ENCODE measurements at regions not wholly inside any gene's neighbourhood (a gene's known extent, or its start where the extent isn't known, plus 50 kb on each side); places are given as distances from the start of the nearest gene placed in this dataset.

GRCh38 chr2:11969774-11970173 lies 223.3 kb downstream of the LPIN1 start:
- no peaks in the 10 kb centered on the region for H3K4me1 Mint-ChIP-seq (ENCODE audit: low read depth)
- no peak overlapping the region for H3K27ac Mint-ChIP-seq
- intact Hi-C loops (cut with micrococcal nuclease): no loop called here
- peaks cover 22% of the 10 kb centered on the region for H3K9me3 Mint-ChIP-seq
- DNase-seq (ENCODE audit: low spot score): no peak
- peaks cover 4% of the 10 kb centered on the region for H3K27me3 Mint-ChIP-seq (ENCODE audit: low read depth)
- H3K36me3 Mint-ChIP-seq (ENCODE audit: low read depth): no peaks in the 10 kb centered on the region
- H3K4me3 Mint-ChIP-seq (ENCODE audit: low read depth): no peak overlapping the region

- no peaks in the 10 kb centered on the region for H3K36me3 Mint-ChIP-seq (ENCODE audit: low read depth)
These were observed 228.1 kb downstream of the LPIN1 start for GRCh38 chr2:11974573-11974972.

GRCh38 chr2:11975373-11975772 lies 228.9 kb downstream of the LPIN1 start:
- H3K9me3 Mint-ChIP-seq: peaks cover 39% of the 10 kb centered on the region
- no peak overlapping the region for H3K4me3 Mint-ChIP-seq (ENCODE audit: low read depth)
- no peaks in the 10 kb centered on the region for H3K4me1 Mint-ChIP-seq (ENCODE audit: low read depth)
- no peak for DNase-seq (ENCODE audit: low spot score)
- no peaks in the 10 kb centered on the region for H3K27me3 Mint-ChIP-seq (ENCODE audit: low read depth)
- no peaks in the 10 kb centered on the region for H3K36me3 Mint-ChIP-seq (ENCODE audit: low read depth)
- intact Hi-C loops (cut with micrococcal nuclease): no loop called here
- no peak overlapping the region for H3K27ac Mint-ChIP-seq

More at GRCh38 chr2:11974573-11974972, 228.1 kb downstream of the LPIN1 start:
- intact Hi-C loops (cut with micrococcal nuclease): no loop called here
- Mint-ChIP-seq H3K27me3 (ENCODE audit: low read depth) (peaks cover 2% of the 10 kb centered on the region), H3K4me3 (ENCODE audit: low read depth) (no peak overlapping the region), H3K9me3 (peaks cover 39% of the 10 kb centered on the region), H3K27ac (no peak overlapping the region), H3K4me1 (ENCODE audit: low read depth) (no peaks in the 10 kb centered on the region)
- no peak for DNase-seq (ENCODE audit: low spot score)

GRCh38 chr2:11976073-11976472 lies 229.6 kb downstream of the LPIN1 start:
- intact Hi-C loops (cut with micrococcal nuclease): no loop called here
- peaks cover 39% of the 10 kb centered on the region for H3K9me3 Mint-ChIP-seq
- no peaks in the 10 kb centered on the region for H3K36me3 Mint-ChIP-seq (ENCODE audit: low read depth)
- H3K4me1 Mint-ChIP-seq (ENCODE audit: low read depth): no peaks in the 10 kb centered on the region
- no peak for DNase-seq (ENCODE audit: low spot score)
- H3K4me3 Mint-ChIP-seq (ENCODE audit: low read depth): no peak overlapping the region
- H3K27me3 Mint-ChIP-seq (ENCODE audit: low read depth): no peaks in the 10 kb centered on the region
- H3K27ac Mint-ChIP-seq: no peak overlapping the region

GRCh38 chr2:11977766-11978524 lies 231.5 kb downstream of the LPIN1 start:
- no peaks in the 10 kb centered on the region for H3K36me3 Mint-ChIP-seq (ENCODE audit: low read depth)
- H3K9me3 Mint-ChIP-seq: peaks cover 32% of the 10 kb centered on the region
- intact Hi-C loops (cut with micrococcal nuclease): no loop called here

GRCh38 chr2:11980809-11981208 lies 234.4 kb downstream of the LPIN1 start:
- Mint-ChIP-seq H3K36me3 (ENCODE audit: low read depth) (no peaks in the 10 kb centered on the region), H3K27ac (no peak overlapping the region), H3K4me1 (ENCODE audit: low read depth) (no peaks in the 10 kb centered on the region), H3K27me3 (ENCODE audit: low read depth) (no peaks in the 10 kb centered on the region), H3K4me3 (ENCODE audit: low read depth) (no peak overlapping the region), H3K9me3 (peaks cover 7% of the 10 kb centered on the region)
- intact Hi-C loops (cut with micrococcal nuclease): no loop called here
- DNase-seq (ENCODE audit: low spot score): no peak

More at GRCh38 chr2:11977766-11978524, 231.5 kb downstream of the LPIN1 start:
- Mint-ChIP-seq H3K4me1 (ENCODE audit: low read depth) (no peaks in the 10 kb centered on the region), H3K4me3 (ENCODE audit: low read depth) (no peak overlapping the region), H3K27me3 (ENCODE audit: low read depth) (no peaks in the 10 kb centered on the region), H3K27ac (no peak overlapping the region)
- DNase-seq (ENCODE audit: low spot score): no peak

GRCh38 chr2:11983401-11983800 lies 237.0 kb downstream of the LPIN1 start:
- Mint-ChIP-seq H3K9me3 (no peaks in the 10 kb centered on the region), H3K4me1 (ENCODE audit: low read depth) (no peaks in the 10 kb centered on the region), H3K27me3 (ENCODE audit: low read depth) (peaks cover 2% of the 10 kb centered on the region), H3K27ac (no peak overlapping the region), H3K36me3 (ENCODE audit: low read depth) (no peaks in the 10 kb centered on the region), H3K4me3 (ENCODE audit: low read depth) (no peak overlapping the region)
- intact Hi-C loops (cut with micrococcal nuclease): no loop called here
- DNase-seq (ENCODE audit: low spot score): no peak

GRCh38 chr2:11983870-11984269 lies 237.4 kb downstream of the LPIN1 start:
- intact Hi-C loops (cut with micrococcal nuclease): no loop called here

GRCh38 chr2:11984316-11985158 lies 238.1 kb downstream of the LPIN1 start:
- Mint-ChIP-seq H3K9me3 (no peaks in the 10 kb centered on the region), H3K4me1 (ENCODE audit: low read depth) (no peaks in the 10 kb centered on the region)
- no peak for DNase-seq (ENCODE audit: low spot score)

More at GRCh38 chr2:11983870-11984269, 237.4 kb downstream of the LPIN1 start:
- Mint-ChIP-seq H3K9me3 (no peaks in the 10 kb centered on the region), H3K4me3 (ENCODE audit: low read depth) (no peak overlapping the region), H3K27ac (no peak overlapping the region), H3K36me3 (ENCODE audit: low read depth) (no peaks in the 10 kb centered on the region), H3K4me1 (ENCODE audit: low read depth) (no peaks in the 10 kb centered on the region), H3K27me3 (ENCODE audit: low read depth) (peaks cover 2% of the 10 kb centered on the region)
- no peak for DNase-seq (ENCODE audit: low spot score)

GRCh38 chr2:11985817-11986566 lies 239.6 kb downstream of the LPIN1 start:
- H3K9me3 Mint-ChIP-seq: no peaks in the 10 kb centered on the region
- peaks cover 4% of the 10 kb centered on the region for H3K27me3 Mint-ChIP-seq (ENCODE audit: low read depth)
- intact Hi-C loops (cut with micrococcal nuclease): no loop called here

More at GRCh38 chr2:11984316-11985158, 238.1 kb downstream of the LPIN1 start:
- H3K36me3 Mint-ChIP-seq (ENCODE audit: low read depth): no peaks in the 10 kb centered on the region
- no peak overlapping the region for H3K27ac Mint-ChIP-seq
- intact Hi-C loops (cut with micrococcal nuclease): no loop called here
- peaks cover 4% of the 10 kb centered on the region for H3K27me3 Mint-ChIP-seq (ENCODE audit: low read depth)
- no peak overlapping the region for H3K4me3 Mint-ChIP-seq (ENCODE audit: low read depth)

GRCh38 chr2:11987151-11987550 lies 240.7 kb downstream of the LPIN1 start:
- H3K36me3 Mint-ChIP-seq (ENCODE audit: low read depth): no peaks in the 10 kb centered on the region
- H3K9me3 Mint-ChIP-seq: no peaks in the 10 kb centered on the region
- no peak for DNase-seq (ENCODE audit: low spot score)
- peaks cover 4% of the 10 kb centered on the region for H3K27me3 Mint-ChIP-seq (ENCODE audit: low read depth)
- no peak overlapping the region for H3K4me3 Mint-ChIP-seq (ENCODE audit: low read depth)
- H3K4me1 Mint-ChIP-seq (ENCODE audit: low read depth): no peaks in the 10 kb centered on the region
- H3K27ac Mint-ChIP-seq: no peak overlapping the region
- intact Hi-C loops (cut with micrococcal nuclease): no loop called here

More at GRCh38 chr2:11985817-11986566, 239.6 kb downstream of the LPIN1 start:
- no peaks in the 10 kb centered on the region for H3K4me1 Mint-ChIP-seq (ENCODE audit: low read depth)
- no peak for DNase-seq (ENCODE audit: low spot score)
- no peak overlapping the region for H3K4me3 Mint-ChIP-seq (ENCODE audit: low read depth)
- H3K27ac Mint-ChIP-seq: no peak overlapping the region
- H3K36me3 Mint-ChIP-seq (ENCODE audit: low read depth): no peaks in the 10 kb centered on the region

- Mint-ChIP-seq H3K4me1 (ENCODE audit: low read depth) (no peaks in the 10 kb centered on the region), H3K27me3 (ENCODE audit: low read depth) (peaks cover 10% of the 10 kb centered on the region), H3K4me3 (ENCODE audit: low read depth) (no peak overlapping the region), H3K9me3 (no peaks in the 10 kb centered on the region), H3K36me3 (ENCODE audit: low read depth) (no peaks in the 10 kb centered on the region), H3K27ac (no peak overlapping the region)
- no peak for DNase-seq (ENCODE audit: low spot score)
- intact Hi-C loops (cut with micrococcal nuclease): no loop called here
These were observed 242.4 kb downstream of the LPIN1 start for GRCh38 chr2:11988691-11989353.

Measured in activated T-helper 2 cell treated with anti-CD3 and anti-CD28 coated beads, Interferon-gamma antibody, Interleukin-2, Interleukin-4, amounts not matched to agents 10 μg/mL and 5 μg/mL and 100 μg/mL, durations not matched to agents 14 hours and 24 hours and 36 hours (primary cell).